ENCODE measurements at regions not wholly inside any gene's neighbourhood (a gene's known extent, or its start where the extent isn't known, plus 50 kb on each side); places are given as distances from the start of the nearest gene placed in this dataset.

DNA sequence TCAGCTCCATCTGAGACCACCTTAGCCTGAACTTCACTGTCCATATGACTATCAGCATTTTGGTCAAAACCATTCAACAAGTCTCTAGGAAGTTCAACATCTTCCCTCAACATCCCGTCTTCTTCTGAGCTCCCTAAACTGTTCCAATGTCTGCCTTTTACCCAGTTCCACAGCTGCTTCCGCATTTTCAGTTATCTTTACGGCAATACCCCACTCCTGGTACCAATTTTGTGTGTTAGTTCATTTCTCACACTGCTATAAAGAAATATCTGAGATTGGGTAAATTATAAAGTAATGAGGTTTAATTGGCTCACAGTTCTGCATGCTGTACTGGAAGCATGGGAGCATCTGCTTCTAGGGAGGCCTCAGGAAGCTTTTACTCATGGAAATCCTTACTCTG is 771.2 kb downstream of the SLITRK6 start:
- CTCF ChIA-PET = no interaction called here
- ATAC-seq = no peak

DNA sequence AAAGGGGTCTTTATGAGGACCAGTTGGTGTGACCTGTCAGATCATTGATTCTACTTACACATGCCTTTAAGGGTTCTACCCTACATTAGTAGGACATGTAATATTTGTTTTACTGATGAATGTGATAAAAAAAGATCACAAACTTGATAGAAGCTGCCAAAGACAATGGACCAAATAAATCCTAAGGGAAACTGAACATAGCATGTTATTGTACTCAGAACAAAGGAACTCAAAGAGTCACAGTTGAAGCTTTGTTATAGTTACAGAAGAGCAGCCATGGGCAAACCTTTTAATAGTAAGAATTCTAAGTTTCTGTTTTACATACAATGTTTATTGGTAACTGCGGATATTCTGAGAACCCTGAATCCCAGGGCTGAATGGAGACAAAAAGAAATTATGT is 780.1 kb downstream of the SLITRK6 start:
- Mint-ChIP-seq H3K4me1 (no peaks in the 10 kb centered on the region), H3K27ac (no peak overlapping the region), H3K27me3 (ENCODE audit: low read depth) (no peaks in the 10 kb centered on the region), H3K4me3 (no peak overlapping the region), H3K9me3 (peaks cover 22% of the 10 kb centered on the region), H3K36me3 (peaks cover 2% of the 10 kb centered on the region)
- ATAC-seq (no peak), DNase-seq (ENCODE audit: low spot score) (no peak)
- ChIA-PET CTCF (no interaction called here), POLR2A (no interaction called here)
- TF ChIP-seq, protein P1, sequence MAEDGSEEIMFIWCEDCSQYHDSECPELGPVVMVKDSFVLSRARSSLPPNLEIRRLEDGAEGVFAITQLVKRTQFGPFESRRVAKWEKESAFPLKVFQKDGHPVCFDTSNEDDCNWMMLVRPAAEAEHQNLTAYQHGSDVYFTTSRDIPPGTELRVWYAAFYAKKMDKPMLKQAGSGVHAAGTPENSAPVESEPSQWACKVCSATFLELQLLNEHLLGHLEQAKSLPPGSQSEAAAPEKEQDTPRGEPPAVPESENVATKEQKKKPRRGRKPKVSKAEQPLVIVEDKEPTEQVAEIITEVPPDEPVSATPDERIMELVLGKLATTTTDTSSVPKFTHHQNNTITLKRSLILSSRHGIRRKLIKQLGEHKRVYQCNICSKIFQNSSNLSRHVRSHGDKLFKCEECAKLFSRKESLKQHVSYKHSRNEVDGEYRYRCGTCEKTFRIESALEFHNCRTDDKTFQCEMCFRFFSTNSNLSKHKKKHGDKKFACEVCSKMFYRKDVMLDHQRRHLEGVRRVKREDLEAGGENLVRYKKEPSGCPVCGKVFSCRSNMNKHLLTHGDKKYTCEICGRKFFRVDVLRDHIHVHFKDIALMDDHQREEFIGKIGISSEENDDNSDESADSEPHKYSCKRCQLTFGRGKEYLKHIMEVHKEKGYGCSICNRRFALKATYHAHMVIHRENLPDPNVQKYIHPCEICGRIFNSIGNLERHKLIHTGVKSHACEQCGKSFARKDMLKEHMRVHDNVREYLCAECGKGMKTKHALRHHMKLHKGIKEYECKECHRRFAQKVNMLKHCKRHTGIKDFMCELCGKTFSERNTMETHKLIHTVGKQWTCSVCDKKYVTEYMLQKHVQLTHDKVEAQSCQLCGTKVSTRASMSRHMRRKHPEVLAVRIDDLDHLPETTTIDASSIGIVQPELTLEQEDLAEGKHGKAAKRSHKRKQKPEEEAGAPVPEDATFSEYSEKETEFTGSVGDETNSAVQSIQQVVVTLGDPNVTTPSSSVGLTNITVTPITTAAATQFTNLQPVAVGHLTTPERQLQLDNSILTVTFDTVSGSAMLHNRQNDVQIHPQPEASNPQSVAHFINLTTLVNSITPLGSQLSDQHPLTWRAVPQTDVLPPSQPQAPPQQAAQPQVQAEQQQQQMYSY (CRISPR knock-in tag; IDR thresholded peaks at IDR 0.05) = no peak
- TF ChIP-seq, protein P2, sequence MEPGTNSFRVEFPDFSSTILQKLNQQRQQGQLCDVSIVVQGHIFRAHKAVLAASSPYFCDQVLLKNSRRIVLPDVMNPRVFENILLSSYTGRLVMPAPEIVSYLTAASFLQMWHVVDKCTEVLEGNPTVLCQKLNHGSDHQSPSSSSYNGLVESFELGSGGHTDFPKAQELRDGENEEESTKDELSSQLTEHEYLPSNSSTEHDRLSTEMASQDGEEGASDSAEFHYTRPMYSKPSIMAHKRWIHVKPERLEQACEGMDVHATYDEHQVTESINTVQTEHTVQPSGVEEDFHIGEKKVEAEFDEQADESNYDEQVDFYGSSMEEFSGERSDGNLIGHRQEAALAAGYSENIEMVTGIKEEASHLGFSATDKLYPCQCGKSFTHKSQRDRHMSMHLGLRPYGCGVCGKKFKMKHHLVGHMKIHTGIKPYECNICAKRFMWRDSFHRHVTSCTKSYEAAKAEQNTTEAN (CRISPR knock-in tag; IDR thresholded peaks at IDR 0.05) = no peak
- TF ChIP-seq CBFB (CRISPR knock-in tag; IDR thresholded peaks at IDR 0.05; ENCODE audit: low read depth) = no peak
- TF ChIP-seq, protein P3, sequence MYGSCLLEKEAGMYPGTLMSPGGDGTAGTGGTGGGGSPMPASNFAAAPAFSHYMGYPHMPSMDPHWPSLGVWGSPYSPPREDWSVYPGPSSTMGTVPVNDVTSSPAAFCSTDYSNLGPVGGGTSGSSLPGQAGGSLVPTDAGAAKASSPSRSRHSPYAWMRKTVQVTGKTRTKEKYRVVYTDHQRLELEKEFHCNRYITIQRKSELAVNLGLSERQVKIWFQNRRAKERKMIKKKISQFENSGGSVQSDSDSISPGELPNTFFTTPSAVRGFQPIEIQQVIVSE (CRISPR knock-in tag; IDR thresholded peaks at IDR 0.05; ENCODE audit: borderline replicate concordance) = no peak
- TF ChIP-seq CREM (CRISPR knock-in tag; IDR thresholded peaks at IDR 0.05) = no peak
- TF ChIP-seq ESRRA (CRISPR knock-in tag; IDR thresholded peaks at IDR 0.05; ENCODE audit: borderline replicate concordance) = no peak
- TF ChIP-seq, protein P4, sequence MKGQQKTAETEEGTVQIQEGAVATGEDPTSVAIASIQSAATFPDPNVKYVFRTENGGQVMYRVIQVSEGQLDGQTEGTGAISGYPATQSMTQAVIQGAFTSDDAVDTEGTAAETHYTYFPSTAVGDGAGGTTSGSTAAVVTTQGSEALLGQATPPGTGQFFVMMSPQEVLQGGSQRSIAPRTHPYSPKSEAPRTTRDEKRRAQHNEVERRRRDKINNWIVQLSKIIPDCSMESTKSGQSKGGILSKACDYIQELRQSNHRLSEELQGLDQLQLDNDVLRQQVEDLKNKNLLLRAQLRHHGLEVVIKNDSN (CRISPR knock-in tag; IDR thresholded peaks at IDR 0.05) = no peak
- TF ChIP-seq FOXK1 (CRISPR knock-in tag; IDR thresholded peaks at IDR 0.05) = no peak

More for the DNA sequence above, 771.2 kb downstream of the SLITRK6 start:
- H3K27ac Mint-ChIP-seq = no peak overlapping the region
- H3K4me1 Mint-ChIP-seq = peaks cover 7% of the 10 kb centered on the region
- no peak overlapping the region for H3K4me3 Mint-ChIP-seq
- TF ChIP-seq CBFB (CRISPR knock-in tag; IDR thresholded peaks at IDR 0.05; ENCODE audit: low read depth) = no peak
- TF ChIP-seq, protein P5, sequence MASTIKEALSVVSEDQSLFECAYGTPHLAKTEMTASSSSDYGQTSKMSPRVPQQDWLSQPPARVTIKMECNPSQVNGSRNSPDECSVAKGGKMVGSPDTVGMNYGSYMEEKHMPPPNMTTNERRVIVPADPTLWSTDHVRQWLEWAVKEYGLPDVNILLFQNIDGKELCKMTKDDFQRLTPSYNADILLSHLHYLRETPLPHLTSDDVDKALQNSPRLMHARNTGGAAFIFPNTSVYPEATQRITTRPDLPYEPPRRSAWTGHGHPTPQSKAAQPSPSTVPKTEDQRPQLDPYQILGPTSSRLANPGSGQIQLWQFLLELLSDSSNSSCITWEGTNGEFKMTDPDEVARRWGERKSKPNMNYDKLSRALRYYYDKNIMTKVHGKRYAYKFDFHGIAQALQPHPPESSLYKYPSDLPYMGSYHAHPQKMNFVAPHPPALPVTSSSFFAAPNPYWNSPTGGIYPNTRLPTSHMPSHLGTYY (CRISPR knock-in tag; IDR thresholded peaks at IDR 0.05) = no peak
- TF ChIP-seq ZNF232 (CRISPR knock-in tag; IDR thresholded peaks at IDR 0.05) = no peak
- no peak for TF ChIP-seq ZNF416 (CRISPR knock-in tag; IDR thresholded peaks at IDR 0.05)
- TF ChIP-seq, protein P6, sequence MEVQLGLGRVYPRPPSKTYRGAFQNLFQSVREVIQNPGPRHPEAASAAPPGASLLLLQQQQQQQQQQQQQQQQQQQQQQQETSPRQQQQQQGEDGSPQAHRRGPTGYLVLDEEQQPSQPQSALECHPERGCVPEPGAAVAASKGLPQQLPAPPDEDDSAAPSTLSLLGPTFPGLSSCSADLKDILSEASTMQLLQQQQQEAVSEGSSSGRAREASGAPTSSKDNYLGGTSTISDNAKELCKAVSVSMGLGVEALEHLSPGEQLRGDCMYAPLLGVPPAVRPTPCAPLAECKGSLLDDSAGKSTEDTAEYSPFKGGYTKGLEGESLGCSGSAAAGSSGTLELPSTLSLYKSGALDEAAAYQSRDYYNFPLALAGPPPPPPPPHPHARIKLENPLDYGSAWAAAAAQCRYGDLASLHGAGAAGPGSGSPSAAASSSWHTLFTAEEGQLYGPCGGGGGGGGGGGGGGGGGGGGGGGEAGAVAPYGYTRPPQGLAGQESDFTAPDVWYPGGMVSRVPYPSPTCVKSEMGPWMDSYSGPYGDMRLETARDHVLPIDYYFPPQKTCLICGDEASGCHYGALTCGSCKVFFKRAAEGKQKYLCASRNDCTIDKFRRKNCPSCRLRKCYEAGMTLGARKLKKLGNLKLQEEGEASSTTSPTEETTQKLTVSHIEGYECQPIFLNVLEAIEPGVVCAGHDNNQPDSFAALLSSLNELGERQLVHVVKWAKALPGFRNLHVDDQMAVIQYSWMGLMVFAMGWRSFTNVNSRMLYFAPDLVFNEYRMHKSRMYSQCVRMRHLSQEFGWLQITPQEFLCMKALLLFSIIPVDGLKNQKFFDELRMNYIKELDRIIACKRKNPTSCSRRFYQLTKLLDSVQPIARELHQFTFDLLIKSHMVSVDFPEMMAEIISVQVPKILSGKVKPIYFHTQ (CRISPR knock-in tag; IDR thresholded peaks at IDR 0.05) = no peak
- TF ChIP-seq ZNF263 (CRISPR knock-in tag; IDR thresholded peaks at IDR 0.05; ENCODE audit: low read depth) = no peak
- no peak for TF ChIP-seq MXD4 (CRISPR knock-in tag; IDR thresholded peaks at IDR 0.05; ENCODE audit: borderline replicate concordance)
- TF ChIP-seq, protein P7, sequence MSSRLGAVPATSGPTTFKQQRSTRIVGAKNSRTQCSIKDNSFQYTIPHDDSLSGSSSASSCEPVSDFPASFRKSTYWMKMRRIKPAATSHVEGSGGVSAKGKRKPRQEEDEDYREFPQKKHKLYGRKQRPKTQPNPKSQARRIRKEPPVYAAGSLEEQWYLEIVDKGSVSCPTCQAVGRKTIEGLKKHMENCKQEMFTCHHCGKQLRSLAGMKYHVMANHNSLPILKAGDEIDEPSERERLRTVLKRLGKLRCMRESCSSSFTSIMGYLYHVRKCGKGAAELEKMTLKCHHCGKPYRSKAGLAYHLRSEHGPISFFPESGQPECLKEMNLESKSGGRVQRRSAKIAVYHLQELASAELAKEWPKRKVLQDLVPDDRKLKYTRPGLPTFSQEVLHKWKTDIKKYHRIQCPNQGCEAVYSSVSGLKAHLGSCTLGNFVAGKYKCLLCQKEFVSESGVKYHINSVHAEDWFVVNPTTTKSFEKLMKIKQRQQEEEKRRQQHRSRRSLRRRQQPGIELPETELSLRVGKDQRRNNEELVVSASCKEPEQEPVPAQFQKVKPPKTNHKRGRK (CRISPR knock-in tag; IDR thresholded peaks at IDR 0.05; ENCODE audit: borderline replicate concordance) = no peak
- TF ChIP-seq NFYB (CRISPR knock-in tag; conservative IDR thresholded peaks at IDR 0.05; ENCODE audit: low read depth) = no peak
- peaks cover 34% of the 10 kb centered on the region for H3K36me3 Mint-ChIP-seq
- H3K27me3 Mint-ChIP-seq (ENCODE audit: low read depth) = no peaks in the 10 kb centered on the region
- POLR2A ChIA-PET = no interaction called here
- H3K9me3 Mint-ChIP-seq = peaks cover 44% of the 10 kb centered on the region
- no peak for DNase-seq (ENCODE audit: low spot score)
